HG03354 (cell line): ENCODE measurements at regions not wholly inside any gene's neighbourhood (a gene's known extent, or its start where the extent isn't known, plus 50 kb on each side); places are given as distances from the start of the nearest gene placed in this dataset.
"Not testable (repeated sequence)": the region's sequence is repeated elsewhere in the genome, so short reads cannot be mapped to it uniquely, and the experiment has no call there.

Experiments used
- ATAC-seq: cut with Tn5 transposase; IDR thresholded peaks from one replicate; pipeline ENCODE4 v1.9.1; 2021; ENCODE audit warnings: mild to moderate bottlenecking; ENCODE audit not compliant: unreplicated experiment, poor library complexity, severe bottlenecking

GRCh38 chr4:137775701-137776100 is 243.4 kb upstream of the PCDH18 start:
- no peak for ATAC-seq

GRCh38 chr4:137774501-137774900 is 242.2 kb upstream of the PCDH18 start:
- no peak for ATAC-seq

- ATAC-seq: no peak
These were observed 236.6 kb upstream of the PCDH18 start for GRCh38 chr4:137768881-137769280.

- no peak for ATAC-seq
These were observed 235.9 kb upstream of the PCDH18 start for GRCh38 chr4:137768196-137768595.

GRCh38 chr4:137762591-137762990 is 230.3 kb upstream of the PCDH18 start:
- ATAC-seq: no peak

GRCh38 chr4:137754652-137755471 is 222.6 kb upstream of the PCDH18 start:
- no peak for ATAC-seq

GRCh38 chr4:137749466-137749865 is 217.2 kb upstream of the PCDH18 start:
- no peak for ATAC-seq

- no peak for ATAC-seq
These were observed 216.3 kb upstream of the PCDH18 start for GRCh38 chr4:137748616-137749015.

GRCh38 chr4:137740141-137740540 is 207.8 kb upstream of the PCDH18 start:
- ATAC-seq: no peak

- ATAC-seq: no peak
These were observed 207.1 kb upstream of the PCDH18 start for GRCh38 chr4:137739391-137739790.

- ATAC-seq: no peak
These were observed 206.2 kb upstream of the PCDH18 start for GRCh38 chr4:137738375-137738990.

- no peak for ATAC-seq
These were observed 203.3 kb upstream of the PCDH18 start for GRCh38 chr4:137735561-137736104.

GRCh38 chr4:137733174-137734141 is 201.2 kb upstream of the PCDH18 start:
- not testable (repeated sequence) for ATAC-seq

GRCh38 chr4:137722910-137723309 is 190.6 kb upstream of the PCDH18 start:
- no peak for ATAC-seq

GRCh38 chr4:137711502-137711901 is 179.2 kb upstream of the PCDH18 start:
- no peak for ATAC-seq

- ATAC-seq: no peak
These were observed 175.3 kb upstream of the PCDH18 start for GRCh38 chr4:137707626-137708025.

- no peak for ATAC-seq
These were observed 174.9 kb upstream of the PCDH18 start for GRCh38 chr4:137707102-137707620.

GRCh38 chr4:137705171-137705783 is 173.0 kb upstream of the PCDH18 start:
- no peak for ATAC-seq

GRCh38 chr4:137703195-137703594 is 170.9 kb upstream of the PCDH18 start:
- ATAC-seq: no peak
